Activated naive CD4-positive, alpha-beta T cell treated with anti-CD3 and anti-CD28 coated beads, Interleukin-2, amount 50 U/mL, for 24 hours (primary cell): ENCODE measurements at regions not wholly inside any gene's neighbourhood (a gene's known extent, or its start where the extent isn't known, plus 50 kb on each side); places are given as distances from the start of the nearest gene placed in this dataset.
"Not testable (repeated sequence)": the region's sequence is repeated elsewhere in the genome, so short reads cannot be mapped to it uniquely, and the experiment has no call there.

ENCODE experiments used
- H3K27ac Mint-ChIP-seq: one replicate; pipeline ENCODE4 v1.8.0; 2021; ENCODE audit warnings: mild to moderate bottlenecking, mixed read lengths
- H3K27me3 Mint-ChIP-seq: one replicate; pipeline ENCODE4 v1.8.0; 2021; ENCODE audit warnings: mixed read lengths
- H3K36me3 Mint-ChIP-seq: one replicate; pipeline ENCODE4 v1.8.0; 2021; ENCODE audit warnings: mixed read lengths
- H3K4me1 Mint-ChIP-seq: one replicate; pipeline ENCODE4 v1.8.0; 2021; ENCODE audit warnings: mixed read lengths
- H3K4me3 Mint-ChIP-seq: one replicate; pipeline ENCODE4 v1.8.0; 2021; ENCODE audit warnings: mild to moderate bottlenecking, mixed read lengths
- H3K9me3 Mint-ChIP-seq: one replicate; pipeline ENCODE4 v1.8.0; 2021; ENCODE audit warnings: mixed read lengths

- H3K27ac Mint-ChIP-seq = no peak overlapping the region
- H3K4me1 Mint-ChIP-seq = no peaks in the 10 kb centered on the region
- H3K36me3 Mint-ChIP-seq = no peaks in the 10 kb centered on the region
- H3K9me3 Mint-ChIP-seq = peaks cover 4% of the 10 kb centered on the region
- no peak overlapping the region for H3K4me3 Mint-ChIP-seq
- no peaks in the 10 kb centered on the region for H3K27me3 Mint-ChIP-seq
Measured at GRCh38 chr4:144399927-144400326, 246.0 kb upstream of the HHIP start.

DNA sequence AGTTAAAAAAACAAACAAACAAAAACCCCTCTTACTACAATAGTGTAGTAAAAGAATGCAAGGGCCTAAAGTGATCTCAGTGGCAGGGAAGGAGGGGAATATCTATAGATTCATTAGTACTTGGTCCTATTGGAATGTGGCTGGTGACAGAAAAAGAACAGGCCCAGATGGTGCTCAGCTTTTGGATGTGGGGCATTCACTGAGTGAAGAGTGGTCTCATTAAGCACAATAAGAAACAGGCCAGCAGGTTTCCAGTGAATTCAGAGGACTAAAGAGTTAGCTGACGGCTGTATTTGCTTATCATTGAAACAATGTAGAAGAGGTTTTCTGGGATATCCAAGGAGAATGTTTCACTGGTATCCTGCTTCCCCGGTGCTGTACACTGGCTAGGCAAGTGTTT, 243.8 kb upstream of the HHIP start:
- H3K9me3 Mint-ChIP-seq = peaks cover 4% of the 10 kb centered on the region
- no peaks in the 10 kb centered on the region for H3K36me3 Mint-ChIP-seq
- no peaks in the 10 kb centered on the region for H3K4me1 Mint-ChIP-seq
- H3K4me3 Mint-ChIP-seq = no peak overlapping the region
- no peak overlapping the region for H3K27ac Mint-ChIP-seq
- H3K27me3 Mint-ChIP-seq = no peaks in the 10 kb centered on the region

GRCh38 chr4:144402999-144403398, 243.0 kb upstream of the HHIP start:
- H3K4me3 Mint-ChIP-seq = no peak overlapping the region
- H3K27ac Mint-ChIP-seq = no peak overlapping the region
- H3K27me3 Mint-ChIP-seq = no peaks in the 10 kb centered on the region
- H3K4me1 Mint-ChIP-seq = no peaks in the 10 kb centered on the region
- H3K36me3 Mint-ChIP-seq = no peaks in the 10 kb centered on the region
- peaks cover 4% of the 10 kb centered on the region for H3K9me3 Mint-ChIP-seq

GRCh38 chr4:144403893-144404292, 242.1 kb upstream of the HHIP start:
- Mint-ChIP-seq H3K4me1 (no peaks in the 10 kb centered on the region), H3K4me3 (no peak overlapping the region), H3K27me3 (no peaks in the 10 kb centered on the region), H3K9me3 (peaks cover under 1% of the 10 kb centered on the region), H3K36me3 (no peaks in the 10 kb centered on the region), H3K27ac (no peak overlapping the region)

DNA sequence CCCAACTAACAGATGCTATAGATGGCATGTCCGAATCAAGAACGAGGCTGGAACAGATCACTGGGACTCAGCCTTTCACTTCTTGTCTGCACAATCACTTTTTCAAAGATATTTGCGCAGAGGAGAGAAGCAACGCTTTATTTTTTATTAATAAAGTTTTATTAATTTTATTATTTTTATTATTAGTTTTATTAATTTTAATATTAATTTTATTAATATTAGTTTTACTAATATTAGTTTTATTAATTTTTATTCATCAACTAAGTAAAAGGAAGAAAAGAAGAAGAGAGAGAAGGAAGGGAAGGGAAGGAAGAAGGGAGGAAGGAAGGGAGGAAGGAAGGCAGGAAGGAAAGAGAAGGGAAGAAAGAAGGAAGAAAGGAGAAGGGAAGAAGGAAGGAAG, 236.4 kb upstream of the HHIP start:
- Mint-ChIP-seq H3K27ac (no peak overlapping the region), H3K4me3 (no peak overlapping the region), H3K27me3 (no peaks in the 10 kb centered on the region), H3K9me3 (no peaks in the 10 kb centered on the region), H3K36me3 (no peaks in the 10 kb centered on the region), H3K4me1 (no peaks in the 10 kb centered on the region)

DNA sequence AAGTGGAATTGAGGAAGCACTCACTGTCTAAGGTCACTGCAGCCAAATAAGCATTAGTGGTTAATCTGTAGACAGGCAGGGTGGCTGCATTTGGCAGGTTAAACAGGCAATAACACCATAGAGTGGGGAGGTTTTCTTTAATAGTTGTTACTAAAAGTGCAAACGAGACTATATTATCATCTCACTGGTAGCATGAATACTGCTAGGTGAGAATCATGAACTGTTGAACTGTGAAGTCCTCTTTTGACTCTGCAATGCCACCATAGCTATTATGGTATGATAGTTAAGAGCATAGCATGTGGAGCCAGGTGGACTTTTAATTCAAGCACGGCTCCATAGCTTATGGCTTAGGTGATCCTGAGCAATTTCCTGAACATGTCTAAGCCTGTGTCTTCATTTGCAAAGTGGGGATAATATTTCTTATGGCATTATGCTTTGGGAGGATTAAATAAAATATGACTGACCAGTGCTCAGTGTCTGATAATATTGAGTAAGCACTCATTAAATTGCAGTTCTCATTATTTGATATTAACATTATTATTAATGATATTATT, 235.6 kb upstream of the HHIP start:
- H3K4me1 Mint-ChIP-seq = no peaks in the 10 kb centered on the region
- no peaks in the 10 kb centered on the region for H3K27me3 Mint-ChIP-seq
- H3K4me3 Mint-ChIP-seq = no peak overlapping the region
- no peak overlapping the region for H3K27ac Mint-ChIP-seq
- H3K36me3 Mint-ChIP-seq = no peaks in the 10 kb centered on the region
- H3K9me3 Mint-ChIP-seq = no peaks in the 10 kb centered on the region

- Mint-ChIP-seq H3K27ac (no peak overlapping the region), H3K36me3 (no peaks in the 10 kb centered on the region), H3K4me1 (no peaks in the 10 kb centered on the region), H3K9me3 (no peaks in the 10 kb centered on the region), H3K27me3 (no peaks in the 10 kb centered on the region), H3K4me3 (no peak overlapping the region)
Measured at GRCh38 chr4:144411119-144411518, 234.8 kb upstream of the HHIP start.

- Mint-ChIP-seq H3K36me3 (no peaks in the 10 kb centered on the region), H3K4me3 (no peak overlapping the region), H3K9me3 (no peaks in the 10 kb centered on the region), H3K27me3 (no peaks in the 10 kb centered on the region), H3K27ac (no peak overlapping the region), H3K4me1 (no peaks in the 10 kb centered on the region)
Measured at GRCh38 chr4:144411700-144412099, 234.3 kb upstream of the HHIP start.

DNA sequence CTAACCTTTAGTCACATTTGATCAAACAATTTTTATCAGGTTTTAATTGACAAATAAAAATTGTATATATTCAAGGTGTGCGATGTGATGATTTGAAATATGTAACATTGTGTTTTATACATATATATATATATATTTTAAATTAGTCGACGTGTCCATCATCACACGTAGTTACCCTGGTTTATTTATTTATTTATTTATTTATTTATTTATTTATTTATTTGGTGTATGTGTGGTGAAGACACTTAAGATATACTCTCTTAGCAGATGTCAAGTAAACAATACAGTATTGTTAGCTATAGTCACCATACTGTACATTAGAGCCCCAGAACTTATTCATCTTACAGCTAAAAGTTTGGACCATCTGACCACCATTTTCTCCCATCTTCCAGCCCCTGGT, 224.9 kb upstream of the HHIP start:
- Mint-ChIP-seq H3K36me3 (no peaks in the 10 kb centered on the region), H3K4me1 (no peaks in the 10 kb centered on the region), H3K27ac (no peak overlapping the region), H3K4me3 (no peak overlapping the region), H3K27me3 (no peaks in the 10 kb centered on the region), H3K9me3 (no peaks in the 10 kb centered on the region)

GRCh38 chr4:144421839-144422565, 224.0 kb upstream of the HHIP start:
- Mint-ChIP-seq H3K27ac (no peak overlapping the region), H3K9me3 (no peaks in the 10 kb centered on the region), H3K4me3 (no peak overlapping the region), H3K27me3 (no peaks in the 10 kb centered on the region), H3K4me1 (no peaks in the 10 kb centered on the region), H3K36me3 (no peaks in the 10 kb centered on the region)

DNA sequence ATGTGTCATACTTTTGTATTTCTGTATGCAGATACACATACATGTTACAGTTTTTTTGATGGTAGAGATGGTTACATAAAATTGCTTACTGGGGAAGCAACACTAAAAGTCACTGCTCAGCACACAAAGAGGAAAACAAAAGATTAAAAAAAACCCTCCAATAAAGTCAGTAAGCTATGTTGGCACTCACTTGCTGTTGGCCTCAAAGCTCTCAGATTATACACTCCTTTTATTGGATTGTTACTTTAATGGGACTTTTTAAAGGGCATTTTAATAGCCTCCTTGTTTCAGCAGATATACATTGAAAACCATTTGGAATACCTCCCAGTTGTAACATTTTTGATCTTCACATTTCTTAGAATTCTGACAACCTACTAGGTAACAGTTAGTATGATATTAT, 222.0 kb upstream of the HHIP start:
- Mint-ChIP-seq H3K27me3 (no peaks in the 10 kb centered on the region), H3K36me3 (no peaks in the 10 kb centered on the region), H3K4me1 (no peaks in the 10 kb centered on the region), H3K27ac (no peak overlapping the region), H3K4me3 (no peak overlapping the region), H3K9me3 (no peaks in the 10 kb centered on the region)

DNA sequence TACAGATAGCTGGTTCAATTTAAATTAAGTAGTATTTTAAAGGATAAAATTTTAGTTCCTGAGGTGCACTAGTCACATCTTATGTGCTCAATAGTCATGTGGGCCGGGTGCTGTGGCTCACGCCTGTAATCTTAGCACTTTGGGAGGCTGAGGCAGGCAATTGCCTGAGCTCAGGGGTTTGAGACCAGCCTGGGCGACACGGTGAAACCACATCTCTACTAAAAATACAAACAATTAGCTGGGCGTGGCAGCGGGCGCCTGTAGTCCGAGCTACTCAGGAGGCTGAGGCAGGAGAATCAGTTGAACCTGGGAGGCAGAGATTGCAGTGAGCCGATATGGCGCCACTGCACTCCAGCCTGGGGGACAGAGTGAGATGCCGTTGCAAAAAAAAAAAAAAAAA, 219.9 kb upstream of the HHIP start:
- H3K4me1 Mint-ChIP-seq, H3K27ac Mint-ChIP-seq: not testable (repeated sequence)

DNA sequence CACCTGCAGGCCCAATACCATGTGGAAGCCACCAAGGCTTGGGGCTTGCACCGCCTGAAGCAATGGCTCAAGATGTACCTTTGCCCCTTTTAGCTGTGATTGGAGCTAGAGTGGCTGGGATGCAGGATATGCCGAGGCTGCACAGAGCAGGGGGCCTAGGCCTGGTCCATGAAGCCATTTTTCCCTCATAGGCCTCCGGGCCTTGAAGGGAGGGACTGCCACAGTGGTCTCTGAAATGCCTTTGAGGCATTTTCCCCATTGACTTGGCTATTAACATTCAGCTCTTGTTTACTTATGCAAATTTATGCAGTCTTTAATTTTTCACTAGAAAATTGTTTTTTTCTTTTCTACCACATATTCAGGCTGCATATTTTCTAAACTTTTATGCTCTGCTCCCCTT, 203.2 kb upstream of the HHIP start:
- no peaks in the 10 kb centered on the region for H3K4me1 Mint-ChIP-seq
- no peak overlapping the region for H3K4me3 Mint-ChIP-seq
- no peaks in the 10 kb centered on the region for H3K27me3 Mint-ChIP-seq
- peaks cover 8% of the 10 kb centered on the region for H3K9me3 Mint-ChIP-seq
- H3K27ac Mint-ChIP-seq = no peak overlapping the region
- H3K36me3 Mint-ChIP-seq = no peaks in the 10 kb centered on the region

More for the DNA sequence above, 219.9 kb upstream of the HHIP start:
- not testable (repeated sequence) for H3K4me3 Mint-ChIP-seq, H3K9me3 Mint-ChIP-seq, H3K36me3 Mint-ChIP-seq, H3K27me3 Mint-ChIP-seq

- Mint-ChIP-seq H3K4me1 (no peaks in the 10 kb centered on the region), H3K9me3 (peaks cover 4% of the 10 kb centered on the region), H3K27ac (no peak overlapping the region), H3K36me3 (no peaks in the 10 kb centered on the region), H3K4me3 (no peak overlapping the region), H3K27me3 (peaks cover 2% of the 10 kb centered on the region)
Measured at GRCh38 chr4:144449611-144450010, 196.3 kb upstream of the HHIP start.

- Mint-ChIP-seq H3K4me1 (no peaks in the 10 kb centered on the region), H3K4me3 (no peak overlapping the region), H3K27ac (no peak overlapping the region), H3K36me3 (no peaks in the 10 kb centered on the region), H3K27me3 (peaks cover 2% of the 10 kb centered on the region), H3K9me3 (peaks cover 4% of the 10 kb centered on the region)
Measured at GRCh38 chr4:144450526-144450925, 195.4 kb upstream of the HHIP start.

DNA sequence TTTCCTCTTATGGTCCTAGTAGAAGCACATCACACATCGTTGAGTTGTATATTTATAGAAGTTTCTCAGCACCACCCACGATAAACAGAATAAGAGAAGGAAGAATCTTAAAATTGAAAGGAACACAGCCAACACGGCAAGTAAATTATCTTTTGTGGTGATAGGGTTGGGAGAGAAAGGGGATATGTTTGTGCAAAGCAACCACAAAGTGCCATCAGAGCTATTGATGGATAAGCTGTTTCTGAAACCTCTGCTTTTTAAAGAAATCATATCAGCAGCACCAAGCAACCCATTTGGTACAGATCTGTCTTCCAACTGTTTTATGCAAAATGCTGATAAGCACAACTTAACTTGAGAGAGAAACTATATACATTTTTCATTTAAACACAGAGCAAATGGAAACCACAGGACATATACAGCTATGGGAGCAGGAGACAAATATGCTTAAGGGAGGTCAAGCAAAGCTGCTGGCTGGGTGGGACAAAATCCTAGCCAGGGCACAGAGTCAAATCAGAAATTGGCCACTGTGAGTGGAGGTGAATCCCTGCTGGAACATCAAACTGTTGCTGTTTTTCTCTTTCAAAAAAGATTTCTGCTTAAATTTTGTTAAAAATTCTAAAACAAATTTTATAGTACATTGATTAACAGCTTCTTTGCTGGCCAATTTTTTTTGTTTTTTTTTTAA, 194.0 kb upstream of the HHIP start:
- Mint-ChIP-seq H3K27ac (no peak overlapping the region), H3K9me3 (no peaks in the 10 kb centered on the region), H3K4me3 (no peak overlapping the region), H3K4me1 (no peaks in the 10 kb centered on the region), H3K36me3 (no peaks in the 10 kb centered on the region), H3K27me3 (peaks cover 2% of the 10 kb centered on the region)
